HCT116 (cell line): ENCODE measurements at regions not wholly inside any gene's neighbourhood (a gene's known extent, or its start where the extent isn't known, plus 50 kb on each side); places are given as distances from the start of the nearest gene placed in this dataset.

Source experiments
- ATAC-seq: fragments of 200-7000 bp; cut with Tn5 transposase; 2 replicates; pipeline ENCODE4 v1.9.1; 2020; ENCODE audit warnings: mild to moderate bottlenecking, moderate library complexity
- BruUV-seq: library from RNA; stranded (reverse); fragments of 400-500 nt; replicated peaks from 2 replicates; lab custom pipeline; 2021; lab: Mats Ljungman, UMichigan
- CTCF ChIA-PET: fragments of 300-600 bp; sonication (Branson Sonifier 250); formaldehyde crosslinking; loops from one replicate; lab custom pipeline; 2021; ENCODE audit warnings: antibody characterized with exemption; lab: Charles Lee
- POLR2A ChIA-PET: fragments of 300-600, 350-600 bp; sonication (Branson Sonifier 250); formaldehyde crosslinking; loops from one replicate; lab custom pipeline; 2021; ENCODE audit warnings: antibody characterized with exemption; lab: Charles Lee
- RAD21 ChIA-PET, 2 experiments: fragments of 300-600 bp; sonication (Branson Sonifier 250); formaldehyde crosslinking; loops; one replicate each; lab custom pipeline; 2023; ENCODE audit warnings: low total read pairs in 2 of 2; ENCODE audit not compliant: uncharacterized antibody in 2 of 2, unreplicated experiment in 2 of 2, low non-redundant PET in 1 of 2; lab: Charles Lee
- DNase-seq: peaks from one replicate; pipeline ENCODE4 v3.0.0-alpha.2; 2010; ENCODE audit warnings: low read depth, low spot score
- H2AFZ ChIP-seq: fragments of 200-600 bp; shearing (Covaris generic), sonication (generic); 2 replicates; pipeline ENCODE4 v1.6.1; 2017; ENCODE audit warnings: low read depth, mixed run types, mixed read lengths, antibody characterized with exemption, low read length; ENCODE audit not compliant: poor library complexity, severe bottlenecking
- H3K27ac ChIP-seq: 2 replicates; pipeline ENCODE4 v1.5.1; 2012; ENCODE audit warnings: low read depth, low read length
- H3K27me3 ChIP-seq: fragments of 200-600 bp; sonication (generic); 2 replicates; pipeline ENCODE4 v1.6.1; 2016; ENCODE audit warnings: mixed run types, low read length, mixed read lengths; ENCODE audit not compliant: insufficient read depth
- H3K36me3 ChIP-seq, 2 experiments: fragments of 200-500 bp in 1 of 2; fragments of 200-600 bp in 1 of 2; sonication (Bioruptor generic) in 1 of 2; sonication (generic) in 1 of 2; 2 replicates each; pipeline versions ENCODE4 v1.5.1 to v1.6.1; 2014 to 2016; ENCODE audit warnings: low read length in 2 of 2, inconsistent platforms in 1 of 2, mixed read lengths in 1 of 2, mixed run types in 1 of 2; ENCODE audit not compliant: insufficient read depth in 2 of 2, control insufficient read depth in 1 of 2
- H3K4me1 ChIP-seq, 2 experiments: fragments of 200-600 bp in 1 of 2; sonication (generic) in 1 of 2; 2 replicates each; pipeline versions ENCODE4 v1.5.1 to v1.6.1; 2012 to 2017; ENCODE audit warnings: low read length in 2 of 2, inconsistent platforms in 1 of 2, mild to moderate bottlenecking in 1 of 2, mixed read lengths in 1 of 2, mixed run types in 1 of 2, moderate library complexity in 1 of 2; ENCODE audit not compliant: insufficient read depth in 2 of 2, control insufficient read depth in 1 of 2
- H3K4me2 ChIP-seq: fragments of 200-600 bp; sonication (generic); 2 replicates; pipeline ENCODE4 v1.6.1; 2017; ENCODE audit warnings: mixed run types, low read length, mixed read lengths
- H3K4me3 ChIP-seq, 2 experiments: fragments of 200-600 bp in 1 of 2; sonication (generic) in 1 of 2; replicated peaks in 1 of 2; 2 replicates each; pipeline ENCODE4 v1.5.1; 2011 to 2016; ENCODE audit warnings: low read length in 2 of 2, control low read depth in 1 of 2, low read depth in 1 of 2, mild to moderate bottlenecking in 1 of 2, mixed read lengths in 1 of 2, mixed run types in 1 of 2
- H3K79me2 ChIP-seq: fragments of 200-600 bp; sonication (generic); 2 replicates; pipeline ENCODE4 v1.6.1; 2017; ENCODE audit warnings: mild to moderate bottlenecking, mixed run types, low read length, moderate library complexity, mixed read lengths; ENCODE audit not compliant: insufficient read depth
- H3K9ac ChIP-seq: fragments of 200-600 bp; sonication (generic); 2 replicates; pipeline ENCODE4 v1.6.1; 2016; ENCODE audit warnings: low read length, mixed read lengths
- H3K9me2 ChIP-seq: fragments of 200-600 bp; sonication (generic), shearing (Covaris generic); 2 replicates; pipeline ENCODE4 v1.6.1; 2017; ENCODE audit warnings: mixed run types, mild to moderate bottlenecking, moderate library complexity; ENCODE audit not compliant: insufficient read depth
- H3K9me3 ChIP-seq, 2 experiments: fragments of 200-500 bp in 1 of 2; fragments of 200-600 bp in 1 of 2; sonication (Bioruptor generic) in 1 of 2; sonication (generic) in 1 of 2; 2 replicates each; pipeline ENCODE4 v1.6.1; 2014 to 2017; ENCODE audit warnings: low read length in 2 of 2, mixed read lengths in 2 of 2, inconsistent platforms in 1 of 2, low read depth in 1 of 2, mild to moderate bottlenecking in 1 of 2, mixed run types in 1 of 2, moderate library complexity in 1 of 2; ENCODE audit not compliant: control insufficient read depth in 1 of 2, insufficient read depth in 1 of 2
- H4K20me1 ChIP-seq: fragments of 200-600 bp; sonication (generic), shearing (Covaris generic); 2 replicates; pipeline ENCODE4 v1.6.1; 2017; ENCODE audit warnings: mixed run types, mild to moderate bottlenecking, moderate library complexity; ENCODE audit not compliant: insufficient read depth
- CBX3 ChIP-seq: IDR thresholded peaks from 2 replicates; pipeline ENCODE4 v1.6.1; 2012; ENCODE audit warnings: low read depth
- RAD21 ChIP-seq: IDR thresholded peaks from 2 replicates; pipeline ENCODE4 v1.6.1; 2012; ENCODE audit warnings: low read depth, mild to moderate bottlenecking
- REST ChIP-seq: IDR thresholded peaks from 2 replicates; pipeline ENCODE4 v1.6.1; 2012; ENCODE audit warnings: low read depth
- SP1 ChIP-seq: IDR thresholded peaks from 2 replicates; pipeline ENCODE4 v1.6.1; 2012; ENCODE audit warnings: low read depth
- ZBTB33 ChIP-seq: IDR thresholded peaks from 2 replicates; pipeline ENCODE4 v1.6.1; 2011; ENCODE audit warnings: mild to moderate bottlenecking, low read length, moderate library complexity; ENCODE audit not compliant: insufficient replicate concordance; ENCODE audit errors: extremely low read depth
- intact Hi-C: fragments of 100-400 bp; cut with micrococcal nuclease; formaldehyde crosslinking; loops from 2 replicates; pipeline ENCODE4 v1.10.0; 2022

GRCh38 chr9:115922444-115922843 is 231.1 kb upstream of the PAPPA start:
- Histone ChIP-seq H3K9ac (no peak overlapping the region), H4K20me1 (no peaks in the 10 kb centered on the region; the same call in 1 of the 2 replicates), H3K9me3 (no peaks in the 10 kb centered on the region), H3K4me3 (no peak overlapping the region), H3K4me1 (no peaks in the 10 kb centered on the region), H3K9me2 (no peaks in the 10 kb centered on the region), H2AFZ (no peak overlapping the region), H3K27ac (no peak overlapping the region), H3K79me2 (no peaks in the 10 kb centered on the region), H3K4me2 (no peak overlapping the region), H3K27me3 (no peaks in the 10 kb centered on the region; the same call in 1 of the 2 replicates), H3K36me3 (no peaks in the 10 kb centered on the region)
- no peak for TF ChIP-seq ZBTB33
- no peak for TF ChIP-seq RAD21
- TF ChIP-seq REST, result no peak
- no peak for TF ChIP-seq CBX3
- TF ChIP-seq SP1, result no peak
- ChIA-PET RAD21 (no interaction called here), CTCF (no interaction called here), POLR2A (no interaction called here)
- ATAC-seq, result no peak
- intact Hi-C loops, result no loop called here
- no TSS peak for BruUV-seq
- no peak for DNase-seq
